Adrenal gland (tissue), 9 donors: ENCODE measurements at regions not wholly inside any gene's neighbourhood (a gene's known extent, or its start where the extent isn't known, plus 50 kb on each side); places are given as distances from the start of the nearest gene placed in this dataset.
"Not testable (repeated sequence)": the region's sequence is repeated elsewhere in the genome, so short reads cannot be mapped to it uniquely, and the experiment has no call there.

Experiments
- DNase-seq, 7 donors: peaks; one replicate each; pipeline ENCODE4 v3.0.0-alpha.2; 2019 to 2020
- H3K27ac ChIP-seq, 5 donors: fragments of 200-600 bp; sonication (generic) in 4 of 5; 1 replicate in 3 of 5; 2 replicates in 2 of 5; pipeline versions ENCODE4 v1.5.1 to v1.8.0; 2016 to 2020; ENCODE audit warnings: mild to moderate bottlenecking in 1 of 5
- H3K27me3 ChIP-seq: fragments of 200-600 bp; 2 replicates; pipeline ENCODE4 v1.8.0; 2021
- H3K36me3 ChIP-seq, 2 donors: fragments of 200-600 bp; replicated peaks in 1 of 2; 1 replicate in 1 of 2; 2 replicates in 1 of 2; pipeline versions ENCODE4 v1.5.1 to v1.8.0; 2018 to 2022
- H3K4me1 ChIP-seq, 2 donors: fragments of 200-600 bp; replicated peaks in 1 of 2; 1 replicate in 1 of 2; 2 replicates in 1 of 2; pipeline versions ENCODE4 v1.5.1 to v1.8.0; 2018 to 2021
- H3K4me3 ChIP-seq, 4 donors: fragments of 200-600 bp; sonication (generic) in 3 of 4; one replicate each; pipeline ENCODE4 v1.5.1; 2016 to 2018
- H3K9me3 ChIP-seq, 3 donors: fragments of 200-600 bp; sonication (generic) in 1 of 3; replicated peaks in 1 of 3; 1 replicate in 2 of 3; 2 replicates in 1 of 3; pipeline versions ENCODE4 v1.5.1 to v1.8.0; 2016 to 2021
- CTCF ChIP-seq, 6 experiments: fragments of 450-650 bp in 4 of 6; fragments of 200-600 bp in 2 of 6; sonication (generic) in 1 of 6; IDR thresholded peaks; 1 replicate in 5 of 6; 2 replicates in 1 of 6; pipeline versions ENCODE4 v1.5.1 to v1.8.0; 2016 to 2021; ENCODE audit warnings: antibody characterized with exemption in 6 of 6, mild to moderate bottlenecking in 2 of 6, moderate library complexity in 1 of 6
- POLR2A ChIP-seq, 2 donors: fragments of 450-650 bp; IDR thresholded peaks; one replicate each; pipeline ENCODE4 v1.6.1; 2017; ENCODE audit warnings: antibody characterized with exemption in 2 of 2, mild to moderate bottlenecking in 2 of 2, moderate library complexity in 1 of 2
- WGBS, 4 donors: extraction: QIAGEN DNeasy Blood & Tissue Kit in 2 of 4; methylation state at CpG; one replicate each; pipeline versions ENCODE4 v1.1.5 to v1.1.7; 2013 to 2017; 5-methylcytosine and 5-hydroxymethylcytosine counted together
- intact Hi-C, 2 donors: fragments of 100-400 bp; cut with DNase I; formaldehyde crosslinking; loops; one replicate each; pipeline versions ENCODE4 v1.14.1 to v1.15.0; 2022 to 2023
- donor health status: healthy with polysubstance abuse.
- donor health status: Bipolar disorder and iron deficiency.
- donor health status: DM: yes; HTN: yes; CAD: no.
- donor health status: DM: no; HTN: no; CAD: no.
- donor health status: DM: no; HTN: no; CAD: no.

DNA sequence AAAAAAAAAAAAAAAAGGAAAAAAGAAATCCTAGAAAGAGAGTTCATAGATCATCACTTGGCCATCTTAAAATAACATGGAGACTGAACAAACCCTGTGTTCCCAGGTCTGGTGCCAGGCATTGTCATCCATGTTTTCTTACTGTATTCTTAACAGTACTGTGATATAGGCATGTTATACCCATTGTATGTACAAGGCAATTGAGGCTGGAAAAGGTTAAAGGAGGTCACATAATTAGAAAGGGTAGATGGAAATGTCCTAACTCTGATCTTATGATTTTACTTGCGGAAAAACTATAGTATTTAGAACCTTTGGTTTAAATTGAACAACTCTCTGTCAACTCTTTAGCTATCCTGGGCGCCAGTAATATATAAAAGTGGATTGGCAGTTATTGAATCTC is 478.2 kb upstream of the RGS6 start:
- H3K4me3 ChIP-seq, result no peak overlapping the region
- H3K9me3 ChIP-seq, result no peaks in the 10 kb centered on the region
- intact Hi-C loops, result no loop called here
- no peaks in the 10 kb centered on the region for H3K36me3 ChIP-seq
- WGBS, 4 donors, result 73 to 96% (median 85%) methylated on average over 2 of the region's 2 CpGs
- H3K27ac ChIP-seq, result no peak overlapping the region
- no peaks in the 10 kb centered on the region for H3K27me3 ChIP-seq
- peaks cover 0 to 7% of the 10 kb centered on the region in 2 donors for H3K4me1 ChIP-seq
- TF ChIP-seq POLR2A (IDR thresholded peaks at IDR 0.05) (no peak), CTCF (IDR thresholded peaks at IDR 0.05) (no peak)
- DNase-seq, result no peak

- intact Hi-C loops, result no loop called here
- no peak overlapping the region for H3K4me3 ChIP-seq
- H3K27ac ChIP-seq, result no peak overlapping the region
- TF ChIP-seq CTCF (IDR thresholded peaks at IDR 0.05) (no peak), POLR2A (IDR thresholded peaks at IDR 0.05) (no peak)
- H3K27me3 ChIP-seq, result no peaks in the 10 kb centered on the region
- 69 to 86% (median 83%) methylated on average over 6 of the region's 6 CpGs for WGBS, 4 donors
- H3K4me1 ChIP-seq, result peaks cover 0 to 5% of the 10 kb centered on the region in 2 donors
- no peaks in the 10 kb centered on the region for H3K36me3 ChIP-seq
- DNase-seq, result no peak
- H3K9me3 ChIP-seq, result no peaks in the 10 kb centered on the region
Measured at GRCh38 chr14:71454513-71455332, 477.5 kb upstream of the RGS6 start.

DNA sequence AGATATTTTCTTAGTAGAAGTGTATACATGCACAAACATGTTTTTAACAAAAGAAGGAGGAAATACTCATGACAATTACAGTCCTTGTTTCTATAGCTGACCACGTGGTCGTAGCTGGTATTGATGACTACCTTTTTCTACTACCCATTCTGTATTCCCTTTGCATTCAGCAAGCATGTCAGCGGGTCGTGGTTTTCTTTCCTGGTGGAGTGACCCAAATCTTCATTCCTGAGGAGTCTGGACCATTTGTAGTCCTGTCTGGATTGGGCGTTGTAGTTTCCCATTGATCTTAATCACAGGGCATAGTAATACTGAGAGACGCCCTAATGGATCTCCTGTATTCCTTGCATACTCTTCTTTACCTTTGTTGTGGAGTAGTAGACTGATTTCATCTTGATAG is 472.1 kb upstream of the RGS6 start:
- intact Hi-C loops, result no loop called here

DNA sequence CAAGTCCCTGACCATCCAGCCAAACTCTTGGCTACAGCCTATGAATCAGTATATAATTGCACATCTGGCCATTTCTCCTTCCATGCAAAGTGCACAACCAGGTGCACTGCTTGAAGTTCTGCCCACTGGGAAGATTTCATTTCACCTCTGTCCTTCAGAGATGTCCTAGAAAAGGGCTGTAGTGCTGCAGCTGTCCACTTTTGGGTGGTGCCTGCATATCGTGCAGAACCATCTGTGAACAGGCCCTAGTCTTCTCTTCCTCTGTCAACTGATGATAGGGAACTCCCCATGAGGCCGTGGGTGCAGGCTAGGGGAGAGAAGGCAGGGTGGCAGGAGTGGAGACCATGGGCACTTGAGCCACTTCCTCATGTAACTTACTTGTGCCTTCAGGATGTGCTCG is 470.6 kb upstream of the RGS6 start:
- H3K27ac ChIP-seq, intact Hi-C loops, H3K36me3 ChIP-seq, H3K9me3 ChIP-seq, H3K27me3 ChIP-seq, DNase-seq, H3K4me3 ChIP-seq: not testable (repeated sequence)
- peaks cover 0 to 12% of the 10 kb centered on the region in 2 donors for H3K4me1 ChIP-seq
- WGBS, 4 donors, result 81 to 90% (median 85%) methylated on average over 2 to 3 of the region's 3 CpGs

More for the DNA sequence above, 472.1 kb upstream of the RGS6 start:
- Histone ChIP-seq H3K4me3 (no peak overlapping the region), H3K36me3 (no peaks in the 10 kb centered on the region), H3K9me3 (no peaks in the 10 kb centered on the region), H3K27ac (no peak overlapping the region), H3K4me1 (no peaks in the 10 kb centered on the region), H3K27me3 (no peaks in the 10 kb centered on the region)
- TF ChIP-seq CTCF (IDR thresholded peaks at IDR 0.05) (no peak), POLR2A (IDR thresholded peaks at IDR 0.05) (no peak)
- no peak for DNase-seq
- WGBS, 4 donors, result 89 to 97% (median 92%) methylated on average over 6 of the region's 6 CpGs

- intact Hi-C loops, result no loop called here
Measured at GRCh38 chr14:71463807-71464206, 468.4 kb upstream of the RGS6 start.

More at GRCh38 chr14:71463807-71464206, 468.4 kb upstream of the RGS6 start:
- Histone ChIP-seq H3K27me3 (no peaks in the 10 kb centered on the region), H3K4me3 (no peak overlapping the region), H3K9me3 (no peaks in the 10 kb centered on the region), H3K4me1 (peaks cover 0 to 15% of the 10 kb centered on the region in 2 donors), H3K36me3 (no peaks in the 10 kb centered on the region), H3K27ac (no peak overlapping the region)
- no peak for TF ChIP-seq POLR2A (IDR thresholded peaks at IDR 0.05)
- TF ChIP-seq CTCF (IDR thresholded peaks at IDR 0.05), result no peak
- no peak for DNase-seq
